ENCODE measurements at regions not wholly inside any gene's neighbourhood (a gene's known extent, or its start where the extent isn't known, plus 50 kb on each side); places are given as distances from the start of the nearest gene placed in this dataset.
A peak's percentile ranks its signal among the peaks of the same experiment; 100 is the strongest.

DNA sequence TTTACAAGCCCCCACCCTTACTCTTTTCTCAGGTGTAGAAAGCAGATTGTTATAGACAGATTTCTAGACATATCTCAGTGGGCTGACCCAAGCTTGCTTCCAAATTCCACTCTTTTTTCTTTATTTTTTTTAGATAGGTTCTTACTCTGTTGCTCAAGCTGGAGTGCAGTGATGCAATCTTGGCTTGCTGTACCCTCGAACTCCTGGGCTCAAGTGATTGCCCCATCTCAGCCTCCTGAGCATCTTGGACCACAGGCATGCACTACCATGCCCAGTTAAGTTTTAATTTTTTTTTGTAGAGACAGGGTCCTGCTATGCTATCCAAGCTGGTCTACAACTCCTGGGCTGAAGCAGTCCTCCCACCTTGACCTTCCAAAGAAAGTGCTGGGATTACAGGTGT is 53.5 kb upstream of the ADAMTS9 start:
- Histone ChIP-seq H3K36me3 (ENCODE audit: insufficient read depth in 1 of 2, low read depth in 1 of 2) (no peaks in the 10 kb centered on the region), H3K27ac (no peak overlapping the region), H3K4me3 (no peak overlapping the region), H3K9me3 (no peaks in the 10 kb centered on the region), H3K4me1 (peaks cover 8% of the 10 kb centered on the region), H3K27me3 (ENCODE audit: insufficient read depth in 3 of 3, low read length in 2 of 3) (no peaks in the 10 kb centered on the region)
- intact Hi-C loops (cut with DNase I), result no loop called here
- TF ChIP-seq, protein P1, sequence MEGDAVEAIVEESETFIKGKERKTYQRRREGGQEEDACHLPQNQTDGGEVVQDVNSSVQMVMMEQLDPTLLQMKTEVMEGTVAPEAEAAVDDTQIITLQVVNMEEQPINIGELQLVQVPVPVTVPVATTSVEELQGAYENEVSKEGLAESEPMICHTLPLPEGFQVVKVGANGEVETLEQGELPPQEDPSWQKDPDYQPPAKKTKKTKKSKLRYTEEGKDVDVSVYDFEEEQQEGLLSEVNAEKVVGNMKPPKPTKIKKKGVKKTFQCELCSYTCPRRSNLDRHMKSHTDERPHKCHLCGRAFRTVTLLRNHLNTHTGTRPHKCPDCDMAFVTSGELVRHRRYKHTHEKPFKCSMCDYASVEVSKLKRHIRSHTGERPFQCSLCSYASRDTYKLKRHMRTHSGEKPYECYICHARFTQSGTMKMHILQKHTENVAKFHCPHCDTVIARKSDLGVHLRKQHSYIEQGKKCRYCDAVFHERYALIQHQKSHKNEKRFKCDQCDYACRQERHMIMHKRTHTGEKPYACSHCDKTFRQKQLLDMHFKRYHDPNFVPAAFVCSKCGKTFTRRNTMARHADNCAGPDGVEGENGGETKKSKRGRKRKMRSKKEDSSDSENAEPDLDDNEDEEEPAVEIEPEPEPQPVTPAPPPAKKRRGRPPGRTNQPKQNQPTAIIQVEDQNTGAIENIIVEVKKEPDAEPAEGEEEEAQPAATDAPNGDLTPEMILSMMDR (IDR thresholded peaks at IDR 0.05), result no peak
- WGBS, 3 donors, result 50 to 87% (median 61%) methylated on average over 1 of the region's 1 CpG
- DNase-seq (peak; percentile 28 to 61), ATAC-seq (peak in 3 of 4 donors; percentile 27 to 76 (median 60))

DNA sequence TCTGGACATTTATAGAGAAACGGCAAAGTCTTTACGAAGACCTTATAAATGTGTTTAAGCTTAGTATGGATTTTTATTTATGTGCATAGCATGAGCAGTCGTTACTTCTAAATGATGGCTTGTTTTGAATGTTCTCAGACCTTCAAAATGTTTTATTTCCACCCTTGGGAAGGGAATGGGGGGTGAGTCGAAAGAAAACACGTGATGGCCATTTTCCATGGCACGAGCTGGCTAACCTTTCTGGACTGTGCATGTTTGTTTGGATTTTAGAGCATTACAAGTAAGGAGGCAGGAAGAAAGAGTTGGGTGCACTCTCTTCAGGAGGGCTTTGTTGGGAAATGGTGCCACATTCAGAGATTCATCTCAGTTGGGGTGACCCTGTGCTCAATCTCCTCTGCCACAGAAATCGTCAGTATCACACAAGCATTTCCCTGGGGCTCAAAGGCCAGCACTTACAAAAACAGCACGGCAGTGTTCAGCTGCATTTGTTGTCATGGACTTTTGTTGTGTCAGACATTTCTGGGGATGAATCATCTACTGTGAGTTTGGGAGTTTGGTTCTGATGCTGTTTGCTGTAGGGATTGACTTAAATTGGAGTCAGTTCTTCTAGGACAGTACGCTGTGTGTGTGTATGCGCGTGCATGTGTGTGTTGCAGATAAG is 52.3 kb upstream of the ADAMTS9 start:
- Histone ChIP-seq H3K27me3 (ENCODE audit: insufficient read depth in 3 of 3, low read length in 2 of 3) (no peaks in the 10 kb centered on the region), H3K27ac (no peak overlapping the region), H3K4me1 (peaks cover 8% of the 10 kb centered on the region), H3K9me3 (no peaks in the 10 kb centered on the region), H3K36me3 (ENCODE audit: insufficient read depth in 1 of 2, low read depth in 1 of 2) (no peaks in the 10 kb centered on the region), H3K4me3 (no peak overlapping the region)
- intact Hi-C loops (cut with DNase I), result no loop called here
- DNase-seq (no peak), ATAC-seq (peak in 2 of 4 donors; percentile 37 to 66)
- TF ChIP-seq, protein P1 (IDR thresholded peaks at IDR 0.05), result no peak
- 66 to 81% (median 71%) methylated on average over 11 of the region's 11 CpGs for WGBS, 3 donors
